Psoas muscle (tissue), 7 donors: ENCODE measurements at regions not wholly inside any gene's neighbourhood (a gene's known extent, or its start where the extent isn't known, plus 50 kb on each side); places are given as distances from the start of the nearest gene placed in this dataset.

ENCODE experiments used
- ATAC-seq, 4 donors: fragments of 200-7000 bp; cut with Tn5 transposase; one replicate each; pipeline ENCODE4 v1.9.1; 2020; ENCODE audit warnings: moderate library complexity in 3 of 4, mild to moderate bottlenecking in 2 of 4
- DNase-seq, 2 donors: peaks; one replicate each; pipeline ENCODE4 v3.0.0-alpha.2; 2020
- H3K27ac ChIP-seq: fragments of 200-600 bp; one replicate; pipeline ENCODE4 v1.8.0; 2022
- H3K27me3 ChIP-seq, 3 donors: fragments of 200-600 bp in 1 of 3; one replicate each; pipeline versions ENCODE4 v1.6.1 to v1.8.0; 2013 to 2022; ENCODE audit warnings: low read length in 2 of 3, mild to moderate bottlenecking in 2 of 3, moderate library complexity in 1 of 3; ENCODE audit not compliant: insufficient read depth in 3 of 3
- H3K36me3 ChIP-seq, 2 donors: fragments of 200-600 bp in 1 of 2; one replicate each; pipeline versions ENCODE4 v1.6.1 to v1.8.0; 2013 to 2022; ENCODE audit warnings: low read depth in 1 of 2, mild to moderate bottlenecking in 1 of 2, moderate library complexity in 1 of 2; ENCODE audit not compliant: insufficient read depth in 1 of 2
- H3K4me1 ChIP-seq: fragments of 200-600 bp; one replicate; pipeline ENCODE4 v1.8.0; 2022
- H3K4me3 ChIP-seq: fragments of 200-600 bp; one replicate; pipeline ENCODE4 v1.8.0; 2022; ENCODE audit warnings: mild to moderate bottlenecking
- H3K9me3 ChIP-seq: fragments of 200-600 bp; one replicate; pipeline ENCODE4 v1.8.0; 2022
- CTCF ChIP-seq: fragments of 200-600 bp; IDR thresholded peaks from one replicate; pipeline ENCODE4 v1.8.0; 2022; ENCODE audit warnings: antibody characterized with exemption
- WGBS, 3 donors: extraction: QIAGEN DNeasy Blood & Tissue Kit; methylation state at CpG; one replicate each; pipeline versions ENCODE4 v1.1.6 to v1.1.7; 2013; 5-methylcytosine and 5-hydroxymethylcytosine counted together
- intact Hi-C, 2 donors: fragments of 100-400 bp; cut with DNase I; formaldehyde crosslinking; loops; one replicate each; pipeline versions ENCODE4 v1.11.0 to v1.14.2; 2022
- donor health status: healthy with polysubstance abuse.
- donor health status: DM: no; HTN: no; CAD: no; lungs with moderate emphysema.
- donor health status: Bipolar disorder and iron deficiency.
- donor health status: healthy.
- donor health status: DM: yes; HTN: yes; CAD: no.
- donor health status: DM: no; HTN: no; CAD: no.
- donor health status: DM: yes; HTN: yes; CAD: no.

GRCh38 chr18:78640246-78640995 lies 339.2 kb upstream of the SALL3 start:
- no peaks in the 10 kb centered on the region for H3K27me3 ChIP-seq
- no peaks in the 10 kb centered on the region for H3K36me3 ChIP-seq
- H3K27ac ChIP-seq: no peak overlapping the region
- no peaks in the 10 kb centered on the region for H3K9me3 ChIP-seq
- no peak overlapping the region for H3K4me3 ChIP-seq
- TF ChIP-seq CTCF: no peak
- no peaks in the 10 kb centered on the region for H3K4me1 ChIP-seq
- DNase-seq (no peak), ATAC-seq (no peak)
- 52 to 67% (median 64%) methylated on average over 8 of the region's 8 CpGs for WGBS, 3 donors
- intact Hi-C loops: no loop called here

DNA sequence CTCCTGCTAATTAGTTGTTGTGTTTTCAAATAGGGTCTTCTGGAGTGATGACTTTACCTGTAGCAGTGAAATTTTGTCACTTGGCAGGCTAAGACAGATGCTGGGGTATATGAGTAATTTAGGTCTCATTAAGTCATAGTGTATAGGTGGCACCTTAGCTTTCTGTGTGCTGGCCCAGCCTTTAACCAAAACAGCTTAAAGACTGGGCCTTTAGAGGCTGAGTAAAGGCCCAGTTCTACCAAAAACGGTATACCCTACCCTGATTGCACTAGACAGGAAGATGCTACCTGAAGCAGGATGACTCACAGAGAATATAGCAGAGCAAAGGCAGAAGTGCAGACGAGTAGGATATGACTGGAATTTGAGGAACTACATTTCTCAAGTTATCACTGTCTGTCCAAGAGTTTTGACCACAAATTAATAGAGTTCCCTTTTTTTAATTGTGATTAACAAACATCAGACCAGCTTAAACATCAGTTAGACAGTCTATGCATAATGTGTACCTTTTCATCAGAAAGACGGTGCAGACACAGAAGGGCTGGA lies 337.9 kb upstream of the SALL3 start:
- Histone ChIP-seq H3K4me1 (no peaks in the 10 kb centered on the region), H3K27me3 (no peaks in the 10 kb centered on the region), H3K4me3 (no peak overlapping the region), H3K9me3 (no peaks in the 10 kb centered on the region), H3K36me3 (no peaks in the 10 kb centered on the region), H3K27ac (no peak overlapping the region)
- WGBS, 3 donors: 22 to 24% (median 23%) methylated on average over 3 of the region's 3 CpGs
- no peak for ATAC-seq
- TF ChIP-seq CTCF: no peak
- intact Hi-C loops: no loop called here
- DNase-seq: no peak

DNA sequence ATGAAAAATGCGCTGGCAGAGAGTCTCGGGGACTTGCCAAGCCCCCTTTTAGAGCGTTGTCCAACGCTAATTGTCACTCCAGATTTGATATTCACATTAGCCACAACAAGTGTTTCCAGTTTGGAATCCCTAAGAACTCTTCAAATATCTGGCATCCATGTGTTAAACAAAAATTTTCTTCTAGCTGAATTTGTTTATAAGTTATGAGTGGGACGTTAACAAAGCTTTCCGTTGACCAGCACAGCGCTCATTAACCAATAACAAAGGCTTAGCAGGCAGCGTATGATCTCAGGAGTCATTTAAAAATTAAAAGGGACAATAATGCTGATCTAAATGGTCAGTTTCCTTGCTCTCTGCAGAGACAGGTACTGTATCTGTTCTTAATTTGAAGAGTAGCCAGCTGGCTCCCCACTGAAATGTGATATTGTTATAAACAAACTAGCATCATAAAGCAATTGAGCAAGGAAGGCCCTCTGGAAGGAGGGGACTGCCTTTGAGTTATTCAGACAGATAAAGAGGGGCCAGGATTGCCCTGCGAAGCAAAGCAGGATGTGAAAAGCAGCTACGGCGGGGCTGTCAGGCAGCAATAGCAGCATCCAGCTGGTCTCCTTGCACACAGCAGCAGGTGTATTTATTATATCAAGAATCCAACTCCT lies 337.2 kb upstream of the SALL3 start:
- no peak overlapping the region for H3K27ac ChIP-seq
- intact Hi-C loops: no loop called here

DNA sequence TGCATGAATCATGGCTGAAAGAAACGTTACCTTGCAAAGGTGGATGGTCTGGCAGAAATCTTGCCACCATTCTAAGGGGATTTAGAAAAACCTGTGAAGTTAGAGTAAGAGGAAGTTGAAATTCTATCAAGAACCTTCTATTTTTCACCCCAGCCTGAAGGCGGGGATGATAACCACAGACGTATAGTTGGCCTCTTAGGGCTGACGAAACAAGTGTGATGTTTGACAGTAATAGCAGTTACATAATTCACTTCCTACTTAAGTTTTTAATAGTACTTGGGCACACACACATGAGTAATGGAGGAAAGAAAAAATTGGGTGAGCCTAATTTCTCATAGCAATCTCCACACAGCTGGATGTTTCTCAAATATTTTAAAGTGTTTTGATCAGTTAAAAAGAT lies 336.6 kb upstream of the SALL3 start:
- DNase-seq (no peak), ATAC-seq (no peak)
- no peaks in the 10 kb centered on the region for H3K27me3 ChIP-seq
- H3K9me3 ChIP-seq: no peaks in the 10 kb centered on the region
- H3K4me1 ChIP-seq: no peaks in the 10 kb centered on the region
- no peak overlapping the region for H3K4me3 ChIP-seq
- TF ChIP-seq CTCF: no peak
- intact Hi-C loops: no loop called here
- H3K36me3 ChIP-seq: no peaks in the 10 kb centered on the region
- no peak overlapping the region for H3K27ac ChIP-seq
- WGBS, 3 donors: 52 to 59% (median 54%) methylated on average over 4 of the region's 4 CpGs

More for the DNA sequence above, 337.2 kb upstream of the SALL3 start:
- Histone ChIP-seq H3K9me3 (no peaks in the 10 kb centered on the region), H3K36me3 (no peaks in the 10 kb centered on the region), H3K4me1 (no peaks in the 10 kb centered on the region), H3K4me3 (no peak overlapping the region), H3K27me3 (no peaks in the 10 kb centered on the region)
- TF ChIP-seq CTCF: no peak
- DNase-seq: no peak
- no peak for ATAC-seq
- WGBS, 3 donors: 17 to 22% (median 21%) methylated on average over 11 of the region's 11 CpGs
